Activated CD4-positive, alpha-beta T cell treated with anti-CD3 and anti-CD28 coated beads, Interleukin-2, amount 50 U/mL, for 48 hours (primary cell): ENCODE measurements at regions not wholly inside any gene's neighbourhood (a gene's known extent, or its start where the extent isn't known, plus 50 kb on each side); places are given as distances from the start of the nearest gene placed in this dataset.

Source experiments
- DNase-seq, 2 experiments: peaks; one replicate each; pipeline ENCODE4 v3.0.0-alpha.2; 2020

- DNase-seq = no peak
Observed at GRCh38 chr3:72247645-72248388, 462.9 kb upstream of the PROK2 start.

- no peak for DNase-seq
Observed at GRCh38 chr3:72247126-72247525, 462.2 kb upstream of the PROK2 start.

GRCh38 chr3:72246685-72247084 is 461.7 kb upstream of the PROK2 start:
- no peak for DNase-seq

GRCh38 chr3:72245183-72245811 is 460.3 kb upstream of the PROK2 start:
- DNase-seq = no peak

GRCh38 chr3:72244396-72244795 is 459.4 kb upstream of the PROK2 start:
- no peak for DNase-seq

GRCh38 chr3:72242326-72242725 is 457.4 kb upstream of the PROK2 start:
- DNase-seq = no peak

- no peak for DNase-seq
Observed at GRCh38 chr3:72241525-72241924, 456.6 kb upstream of the PROK2 start.

- no peak for DNase-seq
Observed at GRCh38 chr3:72240531-72240930, 455.6 kb upstream of the PROK2 start.

- DNase-seq = no peak
Observed at GRCh38 chr3:72238801-72239200, 453.9 kb upstream of the PROK2 start.

- DNase-seq = no peak
Observed at GRCh38 chr3:72238010-72238691, 453.2 kb upstream of the PROK2 start.

GRCh38 chr3:72237679-72238009 is 452.7 kb upstream of the PROK2 start:
- DNase-seq = no peak

- DNase-seq = no peak
Observed at GRCh38 chr3:72234391-72234790, 449.4 kb upstream of the PROK2 start.

GRCh38 chr3:72233571-72233970 is 448.6 kb upstream of the PROK2 start:
- no peak for DNase-seq

GRCh38 chr3:72232777-72233176 is 447.8 kb upstream of the PROK2 start:
- DNase-seq = no peak

GRCh38 chr3:72232331-72232730 is 447.4 kb upstream of the PROK2 start:
- no peak for DNase-seq

- no peak for DNase-seq
Observed at GRCh38 chr3:72231439-72232196, 446.7 kb upstream of the PROK2 start.

GRCh38 chr3:72230774-72231379 is 445.9 kb upstream of the PROK2 start:
- DNase-seq = no peak

GRCh38 chr3:72229952-72230351 is 445.0 kb upstream of the PROK2 start:
- no peak for DNase-seq

- DNase-seq = no peak
Observed at GRCh38 chr3:72227486-72228070, 442.6 kb upstream of the PROK2 start.

- no peak for DNase-seq
Observed at GRCh38 chr3:72224804-72225509, 440.0 kb upstream of the PROK2 start.

- no peak for DNase-seq
Observed at GRCh38 chr3:72223628-72224027, 438.7 kb upstream of the PROK2 start.

GRCh38 chr3:72223116-72223515 is 438.2 kb upstream of the PROK2 start:
- DNase-seq = no peak
